DND-41 (cell line): ENCODE measurements at regions not wholly inside any gene's neighbourhood (a gene's known extent, or its start where the extent isn't known, plus 50 kb on each side); places are given as distances from the start of the nearest gene placed in this dataset.

ENCODE experiments used
- CTCF ChIP-seq: IDR thresholded peaks from 2 replicates; pipeline ENCODE4 v1.5.1; 2012; ENCODE audit warnings: borderline replicate concordance, low read length, moderate library complexity, mild to moderate bottlenecking; ENCODE audit not compliant: poor library complexity, severe bottlenecking; ENCODE audit errors: extremely low read depth
- EZH2 ChIP-seq: IDR thresholded peaks from 3 replicates; pipeline ENCODE4 v1.6.1; 2012; ENCODE audit warnings: borderline replicate concordance, low read depth, mild to moderate bottlenecking, moderate library complexity, low read length, inconsistent platforms; ENCODE audit not compliant: severe bottlenecking

DNA sequence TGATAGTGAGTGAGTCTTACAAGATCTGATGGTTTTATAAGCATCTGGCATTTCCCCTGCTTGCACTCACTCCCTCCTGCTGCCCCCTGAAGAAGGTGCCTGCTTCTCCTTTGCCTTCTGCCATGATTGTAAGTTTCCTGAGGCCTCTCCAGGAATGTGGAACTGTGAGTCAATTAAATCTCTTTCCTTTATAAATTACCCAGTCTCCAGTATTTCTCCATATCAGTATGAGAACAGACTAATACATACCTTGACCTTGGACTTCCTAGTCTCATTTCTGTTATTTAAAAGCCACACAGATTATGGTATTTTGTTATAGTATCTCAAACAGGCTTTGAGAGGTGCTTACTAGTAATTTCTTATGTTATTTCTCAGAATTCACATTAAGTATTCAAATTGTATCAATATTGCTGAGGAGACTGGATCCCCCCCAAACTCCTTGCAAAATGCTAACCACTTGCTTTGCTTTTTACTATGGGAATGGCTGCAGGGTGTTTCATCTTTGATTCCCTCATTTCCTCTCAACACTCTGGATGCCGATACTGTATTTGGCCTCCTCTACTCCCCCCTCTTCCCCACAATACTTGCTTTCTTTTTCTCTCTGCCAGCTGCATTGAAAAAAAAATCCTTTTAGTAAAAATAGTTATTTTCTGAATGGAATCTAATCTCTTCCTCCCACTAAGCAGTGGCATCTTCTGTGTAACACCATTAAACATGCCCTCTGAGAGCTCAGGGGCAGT, 96.9 kb upstream of the WLS start:
- TF ChIP-seq CTCF = no peak
- no peak for TF ChIP-seq EZH2
